Peyer's patch (tissue), 4 donors: ENCODE measurements at regions not wholly inside any gene's neighbourhood (a gene's known extent, or its start where the extent isn't known, plus 50 kb on each side); places are given as distances from the start of the nearest gene placed in this dataset.

ENCODE experiments used
- CTCF ChIP-seq, 6 experiments: fragments of 450-650 bp in 4 of 6; fragments of 200-600 bp in 2 of 6; sonication (generic) in 1 of 6; IDR thresholded peaks; one replicate each; pipeline ENCODE4 v1.5.1; 2017 to 2019; ENCODE audit warnings: antibody characterized with exemption in 6 of 6, mild to moderate bottlenecking in 3 of 6, moderate library complexity in 1 of 6
- POLR2A ChIP-seq, 2 donors: fragments of 450-650 bp; IDR thresholded peaks; one replicate each; pipeline ENCODE4 v1.5.1; 2017; ENCODE audit warnings: antibody characterized with exemption in 2 of 2, mild to moderate bottlenecking in 2 of 2, moderate library complexity in 2 of 2

- TF ChIP-seq CTCF (IDR thresholded peaks at IDR 0.05) (no peak), POLR2A (IDR thresholded peaks at IDR 0.05) (no peak)
These were observed 186.9 kb upstream of the UBL3 start for GRCh38 chr13:30037306-30037705.
